ENCODE measurements at regions not wholly inside any gene's neighbourhood (a gene's known extent, or its start where the extent isn't known, plus 50 kb on each side); places are given as distances from the start of the nearest gene placed in this dataset.

DNA sequence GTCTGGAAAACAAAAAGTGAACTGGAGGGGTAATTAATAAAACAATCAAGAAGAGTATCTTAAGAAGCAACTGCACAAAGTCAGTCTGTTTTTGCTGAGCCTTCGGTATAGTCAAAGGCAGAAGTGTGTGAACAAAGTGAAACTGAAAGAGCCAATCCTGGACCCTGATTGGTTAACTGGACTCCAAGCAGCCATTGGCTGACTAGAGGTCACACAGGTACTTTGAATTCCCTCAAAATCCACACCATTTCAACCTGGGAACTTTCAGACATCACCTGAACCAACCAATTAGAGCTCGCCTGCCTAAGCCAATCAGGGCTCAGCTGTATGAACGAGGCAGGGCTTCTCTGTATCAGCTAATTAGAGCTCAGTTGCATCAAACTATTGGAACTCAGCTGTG, 286.7 kb downstream of the TLE4 start:
- DNase-seq (ENCODE audit: low read depth in 1 of 2, low spot score in 1 of 2): no peak

DNA sequence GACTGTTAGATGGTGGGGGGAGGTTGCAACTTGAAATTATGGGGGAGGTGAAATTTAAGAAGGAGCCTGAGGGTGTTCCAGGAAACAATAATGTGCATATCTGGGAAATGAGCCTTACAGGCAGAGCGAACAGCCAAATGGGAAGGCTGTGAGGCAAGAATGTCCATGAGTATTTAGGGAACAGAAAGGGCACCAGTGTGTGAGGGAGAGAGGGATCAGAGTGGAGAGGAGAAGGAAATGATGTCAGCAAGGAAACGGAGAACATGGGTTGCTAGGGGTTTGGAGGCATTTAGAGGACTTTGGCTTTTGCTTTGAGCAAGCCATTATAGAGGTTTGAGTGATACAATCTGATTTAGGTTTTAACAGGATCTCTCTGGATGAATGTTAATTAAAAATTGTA, 285.4 kb downstream of the TLE4 start:
- no peak for DNase-seq (ENCODE audit: low read depth in 1 of 2, low spot score in 1 of 2)

- no peak for DNase-seq (ENCODE audit: low read depth in 1 of 2, low spot score in 1 of 2)
Measured at GRCh38 chr9:79847074-79847473, 275.3 kb downstream of the TLE4 start.

GRCh38 chr9:79829566-79830302, 258.0 kb downstream of the TLE4 start:
- no peak for DNase-seq (ENCODE audit: low read depth in 1 of 2, low spot score in 1 of 2)

- DNase-seq (ENCODE audit: low read depth in 1 of 2, low spot score in 1 of 2): no peak
Measured at GRCh38 chr9:79824265-79824664, 252.5 kb downstream of the TLE4 start.

DNA sequence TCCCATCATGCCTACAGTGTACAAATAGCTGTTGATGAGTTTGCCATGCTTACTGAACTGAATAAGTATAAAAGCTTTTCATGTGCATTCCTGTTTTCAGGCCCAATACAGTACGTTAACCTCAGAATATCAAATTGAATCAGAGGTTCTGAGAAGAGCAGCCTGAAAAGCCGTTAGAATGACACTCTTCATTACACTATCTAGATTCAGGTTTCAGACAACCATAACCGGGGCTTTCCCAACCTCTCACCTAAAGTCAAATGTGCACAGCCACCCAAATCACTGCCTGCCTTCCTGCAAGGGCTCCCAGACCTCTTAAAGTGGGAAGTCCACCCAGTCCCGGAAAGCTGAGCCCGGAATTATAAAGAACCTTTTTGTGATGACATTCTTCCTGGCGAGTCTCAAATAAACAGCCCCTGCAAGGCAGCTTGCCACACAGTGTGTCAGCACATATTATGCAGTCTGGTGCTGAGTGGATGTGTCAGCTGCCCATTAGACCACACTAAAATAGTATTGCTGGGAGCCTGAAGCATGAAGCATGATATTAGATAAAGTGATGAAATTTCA, 245.8 kb downstream of the TLE4 start:
- no peak for DNase-seq (ENCODE audit: low read depth in 1 of 2, low spot score in 1 of 2)

GRCh38 chr9:79813258-79813638, 241.5 kb downstream of the TLE4 start:
- no peak for DNase-seq (ENCODE audit: low read depth in 1 of 2, low spot score in 1 of 2)

GRCh38 chr9:79812507-79813257, 240.9 kb downstream of the TLE4 start:
- no peak for DNase-seq (ENCODE audit: low read depth in 1 of 2, low spot score in 1 of 2)

DNA sequence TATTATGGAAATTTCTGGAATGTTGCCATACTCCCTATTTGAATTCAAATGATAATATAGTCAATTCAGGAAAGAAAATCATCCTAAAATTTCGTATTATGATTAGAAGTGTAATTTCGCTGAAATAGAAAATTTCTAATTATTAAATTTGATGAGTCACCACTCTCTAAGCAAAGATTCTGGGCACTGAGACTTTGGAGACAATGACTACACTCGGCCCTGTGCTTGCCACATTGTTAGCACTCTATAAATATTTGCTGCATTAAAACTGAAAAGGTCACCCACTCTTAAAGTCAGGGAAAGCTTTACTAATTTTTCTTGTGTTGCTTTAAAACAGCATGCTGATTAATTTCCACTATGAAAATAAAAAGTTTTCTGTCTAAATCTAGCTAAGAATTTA, 240.3 kb downstream of the TLE4 start:
- no peak for DNase-seq (ENCODE audit: low read depth in 1 of 2, low spot score in 1 of 2)

- no peak for DNase-seq (ENCODE audit: low read depth in 1 of 2, low spot score in 1 of 2)
Measured at GRCh38 chr9:79809931-79810330, 238.2 kb downstream of the TLE4 start.

GRCh38 chr9:79809316-79809876, 237.6 kb downstream of the TLE4 start:
- no peak for DNase-seq (ENCODE audit: low read depth in 1 of 2, low spot score in 1 of 2)

DNA sequence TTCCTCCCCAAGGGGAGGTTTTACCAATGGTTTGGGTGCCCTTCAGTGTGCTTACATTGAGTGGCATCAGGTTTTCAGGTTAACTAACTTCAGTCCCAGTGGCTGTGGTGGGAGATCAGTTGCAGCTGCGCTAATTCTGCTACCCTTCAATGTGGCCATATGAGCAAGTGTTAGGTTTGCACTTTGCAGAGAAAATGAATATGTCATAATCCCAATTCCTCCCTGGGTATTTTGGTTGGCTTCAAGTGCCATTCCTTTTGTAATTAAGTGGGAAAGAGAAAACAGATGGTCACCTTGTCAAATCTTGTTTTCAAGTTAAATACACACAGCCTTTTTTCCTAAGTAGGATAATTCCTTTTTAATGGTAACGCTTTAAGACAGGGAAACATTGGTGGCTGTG, 236.2 kb downstream of the TLE4 start:
- no peak for DNase-seq (ENCODE audit: low read depth in 1 of 2, low spot score in 1 of 2)

GRCh38 chr9:79806086-79806485, 234.3 kb downstream of the TLE4 start:
- DNase-seq (ENCODE audit: low read depth in 1 of 2, low spot score in 1 of 2): no peak

DNA sequence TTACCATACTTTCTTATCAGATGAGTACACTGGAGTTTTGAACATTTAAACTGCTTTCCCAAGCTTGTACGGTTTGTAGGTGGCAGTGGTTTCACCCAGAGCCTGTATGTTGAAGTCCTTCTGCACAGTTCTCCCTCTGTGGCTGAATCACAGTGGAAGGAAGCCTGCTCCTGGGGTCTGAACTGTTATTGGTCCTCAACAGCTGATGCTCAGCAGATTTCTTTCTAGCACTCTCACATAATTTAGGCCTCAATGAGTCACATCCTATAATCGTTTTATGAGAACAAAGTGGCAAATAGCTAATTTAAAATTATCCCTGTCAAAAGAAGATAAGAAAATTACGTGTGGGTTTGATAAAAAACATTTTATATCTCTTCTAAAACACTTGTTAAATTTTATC, 229.7 kb downstream of the TLE4 start:
- no peak for DNase-seq (ENCODE audit: low read depth in 1 of 2, low spot score in 1 of 2)

- DNase-seq (ENCODE audit: low read depth in 1 of 2, low spot score in 1 of 2): no peak
Measured at GRCh38 chr9:79800578-79800977, 228.8 kb downstream of the TLE4 start.

DNA sequence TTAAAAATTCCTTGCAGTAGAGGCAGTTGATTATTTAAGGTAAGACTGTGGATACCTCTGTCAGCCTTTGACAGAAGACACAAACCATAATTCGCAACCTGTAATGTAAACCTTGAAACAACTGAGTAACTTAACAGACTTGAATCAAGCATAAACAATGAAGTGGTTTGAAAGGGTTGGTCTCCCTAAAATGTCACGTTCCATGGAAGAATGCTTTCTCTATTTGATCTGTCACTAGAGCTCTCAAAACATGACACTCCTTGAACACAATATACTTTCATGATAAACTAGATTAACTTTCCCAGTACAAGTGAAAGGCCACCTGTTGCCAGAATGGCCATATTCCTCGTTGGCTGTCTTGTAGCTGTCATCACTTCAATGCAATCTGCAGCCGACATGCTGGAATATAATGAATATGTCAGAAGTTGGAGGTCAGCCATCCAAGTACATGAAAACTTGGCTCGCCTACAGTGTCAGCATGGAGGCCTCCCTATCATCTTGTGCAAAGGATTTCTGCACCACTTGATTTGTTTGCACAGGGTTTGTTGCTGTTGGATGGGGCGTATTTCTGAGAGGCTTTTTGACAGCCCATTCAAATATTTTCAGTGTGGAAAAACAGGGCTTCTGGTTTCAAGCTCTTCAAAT, 228.0 kb downstream of the TLE4 start:
- DNase-seq (ENCODE audit: low read depth in 1 of 2, low spot score in 1 of 2): no peak

- DNase-seq (ENCODE audit: low read depth in 1 of 2, low spot score in 1 of 2): no peak
Measured at GRCh38 chr9:79798450-79798849, 226.7 kb downstream of the TLE4 start.

DNA sequence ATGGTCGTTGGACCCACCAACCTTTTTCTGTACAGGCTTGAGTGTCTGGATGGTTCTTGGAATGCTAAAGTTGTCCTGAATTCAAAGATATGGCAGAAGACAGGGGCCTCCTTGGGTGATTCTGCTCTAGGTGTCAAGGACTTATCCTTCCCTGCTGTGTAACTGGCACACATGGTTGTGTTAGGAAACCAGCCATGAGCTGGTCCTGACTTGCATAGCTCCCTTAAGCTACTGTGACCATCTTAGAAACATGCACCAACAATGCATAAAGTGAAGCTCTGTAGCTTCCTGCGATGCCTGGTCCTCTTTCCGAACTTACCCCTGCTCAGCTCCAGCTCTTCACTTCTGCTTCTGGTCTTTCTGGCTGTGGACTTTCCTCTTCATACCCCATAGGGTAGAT, 224.6 kb downstream of the TLE4 start:
- DNase-seq (ENCODE audit: low read depth in 1 of 2, low spot score in 1 of 2): no peak

- no peak for DNase-seq (ENCODE audit: low read depth in 1 of 2, low spot score in 1 of 2)
Measured at GRCh38 chr9:79788662-79789061, 216.9 kb downstream of the TLE4 start.

GRCh38 chr9:79781263-79781662, 209.5 kb downstream of the TLE4 start:
- DNase-seq (ENCODE audit: low read depth in 1 of 2, low spot score in 1 of 2): no peak

DNA sequence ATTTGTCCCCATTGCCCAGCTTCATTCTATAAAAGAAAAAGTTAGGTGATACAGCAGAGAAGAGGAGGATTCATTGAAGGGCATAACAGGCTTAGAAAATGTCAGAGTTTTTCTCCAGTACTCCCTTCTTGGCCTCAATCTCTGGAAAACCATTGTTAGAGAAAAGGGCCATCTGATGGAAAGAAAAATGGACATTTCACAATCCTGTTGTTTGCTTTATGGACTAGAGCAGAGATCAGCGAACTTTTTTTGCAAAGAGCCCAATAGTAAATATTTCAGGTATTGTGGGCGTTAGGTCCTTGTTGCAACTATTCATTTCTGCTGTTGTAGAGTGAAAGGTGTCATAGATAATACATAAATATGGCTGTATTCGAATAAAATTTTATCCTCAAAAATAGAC, 208.8 kb downstream of the TLE4 start:
- no peak for DNase-seq (ENCODE audit: low read depth in 1 of 2, low spot score in 1 of 2)

DNA sequence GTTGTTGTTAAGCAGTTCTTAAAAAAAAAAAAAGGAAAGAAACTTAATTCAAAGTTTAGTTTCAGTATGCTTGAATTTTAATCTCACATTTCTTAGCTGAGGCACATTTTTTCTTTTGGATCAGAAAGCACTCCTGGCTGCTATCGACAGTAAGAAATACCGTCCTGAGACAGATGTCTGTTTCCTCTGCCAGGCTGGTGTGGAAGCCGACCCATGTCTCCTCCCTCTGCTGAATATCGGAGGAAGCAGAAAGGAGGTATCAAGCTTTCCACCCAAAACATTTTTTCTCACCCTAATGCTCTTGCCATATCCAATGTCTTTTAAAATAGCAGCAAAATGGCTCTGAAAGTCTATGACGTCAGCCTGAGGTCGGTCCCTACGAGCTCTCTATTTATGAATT, 208.1 kb downstream of the TLE4 start:
- DNase-seq (ENCODE audit: low read depth in 1 of 2, low spot score in 1 of 2): no peak
